ENCODE measurements at regions not wholly inside any gene's neighbourhood (a gene's known extent, or its start where the extent isn't known, plus 50 kb on each side); places are given as distances from the start of the nearest gene placed in this dataset.

DNA sequence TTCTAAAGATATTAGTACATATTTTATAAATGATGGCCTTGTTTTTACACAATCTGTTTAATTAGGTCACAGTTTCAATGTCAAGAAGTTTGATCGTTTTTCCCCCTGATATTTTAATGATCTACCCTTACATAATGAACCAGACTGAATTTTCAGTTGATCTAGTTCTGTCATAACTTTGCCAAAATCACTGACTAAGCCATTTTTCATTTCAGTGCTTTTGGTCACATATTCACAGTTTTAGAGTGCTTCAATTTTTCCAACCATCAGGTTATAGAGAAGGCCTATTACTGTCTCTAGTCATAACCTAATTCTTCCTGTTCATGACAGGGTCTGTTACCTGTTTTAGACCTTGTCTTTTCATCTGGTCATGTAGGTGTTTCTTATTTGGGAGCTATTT, 577.9 kb upstream of the PTPRD start:
- TF ChIP-seq, protein P1, sequence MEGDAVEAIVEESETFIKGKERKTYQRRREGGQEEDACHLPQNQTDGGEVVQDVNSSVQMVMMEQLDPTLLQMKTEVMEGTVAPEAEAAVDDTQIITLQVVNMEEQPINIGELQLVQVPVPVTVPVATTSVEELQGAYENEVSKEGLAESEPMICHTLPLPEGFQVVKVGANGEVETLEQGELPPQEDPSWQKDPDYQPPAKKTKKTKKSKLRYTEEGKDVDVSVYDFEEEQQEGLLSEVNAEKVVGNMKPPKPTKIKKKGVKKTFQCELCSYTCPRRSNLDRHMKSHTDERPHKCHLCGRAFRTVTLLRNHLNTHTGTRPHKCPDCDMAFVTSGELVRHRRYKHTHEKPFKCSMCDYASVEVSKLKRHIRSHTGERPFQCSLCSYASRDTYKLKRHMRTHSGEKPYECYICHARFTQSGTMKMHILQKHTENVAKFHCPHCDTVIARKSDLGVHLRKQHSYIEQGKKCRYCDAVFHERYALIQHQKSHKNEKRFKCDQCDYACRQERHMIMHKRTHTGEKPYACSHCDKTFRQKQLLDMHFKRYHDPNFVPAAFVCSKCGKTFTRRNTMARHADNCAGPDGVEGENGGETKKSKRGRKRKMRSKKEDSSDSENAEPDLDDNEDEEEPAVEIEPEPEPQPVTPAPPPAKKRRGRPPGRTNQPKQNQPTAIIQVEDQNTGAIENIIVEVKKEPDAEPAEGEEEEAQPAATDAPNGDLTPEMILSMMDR (conservative IDR thresholded peaks at IDR 0.05; ENCODE audit: low read length) = no peak
- TF ChIP-seq EZH2phosphoT487 (IDR thresholded peaks at IDR 0.05; ENCODE audit: borderline replicate concordance, low read depth, low read length) = no peak

All from OCI-LY7 (cell line).